Suprapubic skin (tissue), 4 donors: ENCODE measurements at regions not wholly inside any gene's neighbourhood (a gene's known extent, or its start where the extent isn't known, plus 50 kb on each side); places are given as distances from the start of the nearest gene placed in this dataset.

Experiments used
- EP300 ChIP-seq: sonication (generic); formaldehyde crosslinking; IDR thresholded peaks from one replicate; pipeline ENCODE4 v1.6.1; 2017; ENCODE audit warnings: antibody characterized with exemption
- POLR2A ChIP-seq, 2 donors: fragments of 450-650 bp; IDR thresholded peaks; one replicate each; pipeline ENCODE4 v1.6.1; 2017; ENCODE audit warnings: antibody characterized with exemption in 2 of 2, mild to moderate bottlenecking in 2 of 2, moderate library complexity in 2 of 2
- POLR2AphosphoS5 ChIP-seq, 3 donors: sonication (generic); formaldehyde crosslinking; IDR thresholded peaks; one replicate each; pipeline ENCODE4 v1.6.1; 2017; ENCODE audit warnings: antibody characterized with exemption in 3 of 3
- TF ChIP-seq, protein P1 (sequence below), 2 donors: fragments of 200-600 bp in 1 of 2; fragments of 450-650 bp in 1 of 2; sonication (generic) in 1 of 2; IDR thresholded peaks; one replicate each; pipeline ENCODE4 v1.5.1; 2016 to 2019; ENCODE audit warnings: antibody characterized with exemption in 2 of 2, mild to moderate bottlenecking in 1 of 2, moderate library complexity in 1 of 2

DNA sequence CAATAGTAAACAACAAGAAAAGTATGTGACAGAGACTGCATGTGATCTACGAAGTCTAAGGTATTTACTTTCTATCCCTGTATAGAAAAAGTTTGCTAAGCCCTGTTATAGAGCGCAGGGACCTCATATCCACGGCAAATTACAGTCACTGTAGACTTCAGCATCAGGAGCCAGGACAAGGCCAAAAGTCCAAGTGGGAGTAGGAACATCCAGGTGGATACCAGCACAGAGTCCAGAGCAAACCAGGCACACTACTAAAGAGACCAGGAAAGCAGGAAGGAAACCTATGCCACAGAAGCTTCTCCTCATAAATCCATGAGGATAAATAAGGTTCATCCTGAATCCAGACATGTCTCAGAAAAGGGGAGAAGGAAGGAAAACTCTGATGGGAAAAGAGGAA lies 342.2 kb upstream of the HTR2A start:
- TF ChIP-seq, protein P1, sequence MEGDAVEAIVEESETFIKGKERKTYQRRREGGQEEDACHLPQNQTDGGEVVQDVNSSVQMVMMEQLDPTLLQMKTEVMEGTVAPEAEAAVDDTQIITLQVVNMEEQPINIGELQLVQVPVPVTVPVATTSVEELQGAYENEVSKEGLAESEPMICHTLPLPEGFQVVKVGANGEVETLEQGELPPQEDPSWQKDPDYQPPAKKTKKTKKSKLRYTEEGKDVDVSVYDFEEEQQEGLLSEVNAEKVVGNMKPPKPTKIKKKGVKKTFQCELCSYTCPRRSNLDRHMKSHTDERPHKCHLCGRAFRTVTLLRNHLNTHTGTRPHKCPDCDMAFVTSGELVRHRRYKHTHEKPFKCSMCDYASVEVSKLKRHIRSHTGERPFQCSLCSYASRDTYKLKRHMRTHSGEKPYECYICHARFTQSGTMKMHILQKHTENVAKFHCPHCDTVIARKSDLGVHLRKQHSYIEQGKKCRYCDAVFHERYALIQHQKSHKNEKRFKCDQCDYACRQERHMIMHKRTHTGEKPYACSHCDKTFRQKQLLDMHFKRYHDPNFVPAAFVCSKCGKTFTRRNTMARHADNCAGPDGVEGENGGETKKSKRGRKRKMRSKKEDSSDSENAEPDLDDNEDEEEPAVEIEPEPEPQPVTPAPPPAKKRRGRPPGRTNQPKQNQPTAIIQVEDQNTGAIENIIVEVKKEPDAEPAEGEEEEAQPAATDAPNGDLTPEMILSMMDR (IDR thresholded peaks at IDR 0.05) = no peak
- TF ChIP-seq POLR2A (IDR thresholded peaks at IDR 0.05) (no peak), POLR2AphosphoS5 (IDR thresholded peaks at IDR 0.05) (no peak), EP300 (no peak)
